Fibroblast of mammary gland (primary cell): ENCODE measurements at regions not wholly inside any gene's neighbourhood (a gene's known extent, or its start where the extent isn't known, plus 50 kb on each side); places are given as distances from the start of the nearest gene placed in this dataset.

Source experiments
- DNase-seq: peaks from one replicate; pipeline ENCODE4 v3.0.0-alpha.2; 2010; ENCODE audit warnings: low read depth
- H3K4me3 ChIP-seq: 2 replicates; pipeline ENCODE4 v1.5.1; 2011; ENCODE audit warnings: low read depth, mild to moderate bottlenecking, low read length, moderate library complexity; ENCODE audit not compliant: control insufficient read depth
- TF ChIP-seq, protein P1 (sequence below): conservative IDR thresholded peaks from 2 replicates; pipeline ENCODE4 v1.5.1; 2011; ENCODE audit warnings: low read depth, low read length, inconsistent platforms; ENCODE audit not compliant: control insufficient read depth, insufficient read depth

DNA sequence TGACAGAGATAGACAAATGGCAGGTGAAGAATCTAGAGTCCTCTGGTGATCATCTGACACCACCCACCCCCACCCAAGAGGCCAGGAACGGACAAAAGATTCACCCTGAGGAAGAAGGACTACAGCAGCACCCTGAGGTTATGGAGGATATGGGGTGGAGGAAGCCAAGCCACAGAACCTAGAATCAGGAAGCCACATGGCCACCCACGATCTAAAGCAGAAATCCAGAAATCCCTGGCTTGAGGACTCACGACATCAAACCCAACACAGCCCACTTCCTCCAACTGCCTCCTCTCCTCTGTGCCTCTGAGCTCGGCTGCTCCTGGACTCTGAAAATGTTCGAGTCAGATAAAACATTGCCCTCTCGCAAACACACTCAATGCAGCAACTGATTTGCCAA, 364.3 kb downstream of the SHANK2 start:
- TF ChIP-seq, protein P1, sequence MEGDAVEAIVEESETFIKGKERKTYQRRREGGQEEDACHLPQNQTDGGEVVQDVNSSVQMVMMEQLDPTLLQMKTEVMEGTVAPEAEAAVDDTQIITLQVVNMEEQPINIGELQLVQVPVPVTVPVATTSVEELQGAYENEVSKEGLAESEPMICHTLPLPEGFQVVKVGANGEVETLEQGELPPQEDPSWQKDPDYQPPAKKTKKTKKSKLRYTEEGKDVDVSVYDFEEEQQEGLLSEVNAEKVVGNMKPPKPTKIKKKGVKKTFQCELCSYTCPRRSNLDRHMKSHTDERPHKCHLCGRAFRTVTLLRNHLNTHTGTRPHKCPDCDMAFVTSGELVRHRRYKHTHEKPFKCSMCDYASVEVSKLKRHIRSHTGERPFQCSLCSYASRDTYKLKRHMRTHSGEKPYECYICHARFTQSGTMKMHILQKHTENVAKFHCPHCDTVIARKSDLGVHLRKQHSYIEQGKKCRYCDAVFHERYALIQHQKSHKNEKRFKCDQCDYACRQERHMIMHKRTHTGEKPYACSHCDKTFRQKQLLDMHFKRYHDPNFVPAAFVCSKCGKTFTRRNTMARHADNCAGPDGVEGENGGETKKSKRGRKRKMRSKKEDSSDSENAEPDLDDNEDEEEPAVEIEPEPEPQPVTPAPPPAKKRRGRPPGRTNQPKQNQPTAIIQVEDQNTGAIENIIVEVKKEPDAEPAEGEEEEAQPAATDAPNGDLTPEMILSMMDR = no peak
- no peak for DNase-seq
- no peak overlapping the region for H3K4me3 ChIP-seq

DNA sequence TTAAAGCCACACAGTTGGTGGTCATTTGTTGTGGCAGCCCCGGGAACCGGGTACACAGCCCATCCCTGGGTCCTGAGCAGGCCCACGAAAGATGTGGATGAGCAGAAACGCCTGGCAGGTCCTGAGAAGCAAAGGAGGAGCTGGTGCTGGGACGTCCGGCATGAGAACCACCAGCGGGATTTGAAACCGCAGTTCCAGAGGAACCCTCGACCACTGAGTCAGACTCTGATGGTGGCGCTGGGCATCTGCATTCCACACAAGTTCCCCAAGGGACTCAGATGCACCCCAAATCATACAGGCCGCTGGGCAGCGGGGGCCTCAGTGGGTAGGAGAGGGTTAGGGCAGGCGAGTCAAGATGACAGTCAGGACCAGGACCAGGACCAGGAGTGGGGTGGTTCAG, 363.0 kb downstream of the SHANK2 start:
- TF ChIP-seq, protein P1 = no peak
- H3K4me3 ChIP-seq = no peak overlapping the region
- no peak for DNase-seq

DNA sequence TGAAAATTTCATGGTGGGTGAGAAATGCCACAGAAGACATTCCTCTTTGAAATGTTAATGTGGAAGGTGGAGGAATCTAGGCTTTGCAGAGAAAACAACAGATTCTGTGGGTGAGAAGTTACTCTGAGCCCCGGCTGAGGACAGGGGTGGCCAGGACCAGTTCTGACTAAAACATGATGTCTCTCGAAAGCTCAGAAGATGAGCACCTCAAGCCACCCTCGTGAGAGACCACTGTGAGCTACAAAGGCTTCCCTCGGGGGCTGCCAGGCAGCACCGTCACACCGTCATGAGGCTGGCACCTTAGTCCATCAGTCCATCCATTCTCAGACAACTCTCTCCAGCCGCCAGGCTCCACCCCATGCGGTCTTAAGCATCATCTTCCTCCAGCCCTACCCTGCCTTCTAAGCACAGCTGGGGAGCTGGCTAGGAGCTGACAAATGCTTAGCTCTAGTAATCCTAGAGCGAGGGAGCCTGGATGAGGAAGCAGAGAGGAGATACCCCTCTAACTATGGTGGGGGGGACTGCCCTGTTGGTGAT, 360.5 kb downstream of the SHANK2 start:
- H3K4me3 ChIP-seq = no peak overlapping the region
- TF ChIP-seq, protein P1 = no peak
- no peak for DNase-seq

DNA sequence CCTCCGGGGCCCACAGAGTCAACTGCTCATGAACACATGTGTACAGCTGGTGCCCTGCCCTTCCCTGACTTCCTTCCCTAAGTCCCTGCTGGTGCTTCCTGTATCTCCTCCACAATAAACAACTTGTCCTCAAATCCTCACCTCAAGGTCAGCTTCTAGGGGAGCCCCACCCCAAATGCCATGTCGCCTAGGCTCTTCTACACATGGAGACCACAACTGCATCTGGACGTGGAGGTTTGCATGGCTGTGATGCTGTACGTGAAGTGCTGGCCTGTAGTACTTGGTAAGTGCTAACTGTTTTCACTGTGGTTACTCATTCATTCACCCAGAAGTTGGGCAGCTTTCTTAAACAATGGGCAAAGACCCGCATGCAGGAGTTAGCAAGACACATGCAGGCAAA, 359.5 kb downstream of the SHANK2 start:
- H3K4me3 ChIP-seq = no peak overlapping the region
- TF ChIP-seq, protein P1 = no peak
- DNase-seq = no peak

DNA sequence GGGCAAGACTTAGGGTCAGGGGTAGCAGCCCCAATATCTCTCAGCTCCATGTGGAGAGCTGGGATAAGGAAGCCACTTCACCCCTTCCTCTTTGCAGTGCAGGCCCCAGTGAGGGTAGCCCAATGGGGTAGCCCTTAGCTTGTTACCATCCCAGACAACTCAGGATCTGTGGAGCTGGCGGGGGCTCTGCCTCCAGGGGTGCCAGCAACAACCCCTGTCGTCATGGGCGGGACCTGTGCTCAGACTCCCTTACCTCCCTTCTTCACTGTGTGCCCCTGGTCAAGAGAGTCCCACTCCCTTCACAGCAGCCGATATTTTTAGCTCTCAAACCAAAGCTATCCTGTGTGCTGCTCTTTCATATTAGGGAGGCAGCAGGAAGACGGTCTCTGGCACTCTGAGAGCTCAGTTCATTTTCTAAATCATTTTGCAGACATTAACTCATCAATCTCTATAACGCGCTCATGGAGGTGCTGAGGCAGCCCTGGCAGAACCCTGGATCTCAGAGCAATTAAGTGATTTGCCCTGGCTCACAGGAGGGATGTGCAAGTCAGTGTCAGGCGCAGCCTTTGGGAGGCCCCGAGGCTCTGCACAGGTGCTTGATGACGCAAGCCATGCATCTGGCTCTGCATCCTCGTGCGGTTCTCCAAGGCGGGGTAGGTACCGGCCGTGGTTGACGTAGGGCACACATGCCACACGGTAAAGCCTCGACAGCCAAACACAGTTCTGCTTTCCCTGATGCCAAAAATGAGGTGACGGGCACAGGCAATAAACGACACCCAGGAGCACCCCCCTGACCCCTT, 357.6 kb downstream of the SHANK2 start:
- DNase-seq = no peak
- no peak overlapping the region for H3K4me3 ChIP-seq
- TF ChIP-seq, protein P1 = no peak

DNA sequence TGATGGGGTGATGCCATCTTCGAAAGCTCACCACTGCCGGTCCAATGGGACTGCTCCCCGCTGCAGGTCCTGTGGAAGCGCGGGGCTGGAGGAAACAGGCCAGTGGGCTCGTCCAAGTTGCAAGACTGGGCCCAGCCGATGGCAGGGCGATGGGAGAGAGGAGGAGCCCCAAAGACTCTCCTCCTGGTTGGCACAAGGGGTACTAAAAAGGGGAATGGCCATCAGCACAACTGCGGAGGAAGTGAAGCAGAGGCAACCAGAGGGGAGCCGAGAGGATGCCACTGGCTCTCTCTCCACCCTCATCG, 357.1 kb downstream of the SHANK2 start:
- DNase-seq = no peak
- TF ChIP-seq, protein P1 = no peak
- no peak overlapping the region for H3K4me3 ChIP-seq
